ENCODE measurements at regions not wholly inside any gene's neighbourhood (a gene's known extent, or its start where the extent isn't known, plus 50 kb on each side); places are given as distances from the start of the nearest gene placed in this dataset.

GRCh38 chr6:47105469-47106178, 63.5 kb upstream of the ADGRF1 start:
- TF ChIP-seq CTCF (IDR thresholded peaks at IDR 0.05) (no peak), ZFX (IDR thresholded peaks at IDR 0.05; ENCODE audit: borderline replicate concordance) (no peak)
